ENCODE measurements at regions not wholly inside any gene's neighbourhood (a gene's known extent, or its start where the extent isn't known, plus 50 kb on each side); places are given as distances from the start of the nearest gene placed in this dataset.

GRCh38 chr2:64221935-64222334, 77.7 kb upstream of the PELI1 start:
- no peak for TF ChIP-seq POU6F1 (CRISPR knock-in tag; IDR thresholded peaks at IDR 0.05; ENCODE audit: borderline replicate concordance, low read depth)
- TF ChIP-seq, protein P1, sequence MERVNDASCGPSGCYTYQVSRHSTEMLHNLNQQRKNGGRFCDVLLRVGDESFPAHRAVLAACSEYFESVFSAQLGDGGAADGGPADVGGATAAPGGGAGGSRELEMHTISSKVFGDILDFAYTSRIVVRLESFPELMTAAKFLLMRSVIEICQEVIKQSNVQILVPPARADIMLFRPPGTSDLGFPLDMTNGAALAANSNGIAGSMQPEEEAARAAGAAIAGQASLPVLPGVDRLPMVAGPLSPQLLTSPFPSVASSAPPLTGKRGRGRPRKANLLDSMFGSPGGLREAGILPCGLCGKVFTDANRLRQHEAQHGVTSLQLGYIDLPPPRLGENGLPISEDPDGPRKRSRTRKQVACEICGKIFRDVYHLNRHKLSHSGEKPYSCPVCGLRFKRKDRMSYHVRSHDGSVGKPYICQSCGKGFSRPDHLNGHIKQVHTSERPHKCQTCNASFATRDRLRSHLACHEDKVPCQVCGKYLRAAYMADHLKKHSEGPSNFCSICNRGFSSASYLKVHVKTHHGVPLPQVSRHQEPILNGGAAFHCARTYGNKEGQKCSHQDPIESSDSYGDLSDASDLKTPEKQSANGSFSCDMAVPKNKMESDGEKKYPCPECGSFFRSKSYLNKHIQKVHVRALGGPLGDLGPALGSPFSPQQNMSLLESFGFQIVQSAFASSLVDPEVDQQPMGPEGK (CRISPR knock-in tag; IDR thresholded peaks at IDR 0.05; ENCODE audit: borderline replicate concordance), result no peak
- TF ChIP-seq PPARA (CRISPR knock-in tag; IDR thresholded peaks at IDR 0.05; ENCODE audit: borderline replicate concordance), result no peak
- TF ChIP-seq ARNTL (CRISPR knock-in tag; IDR thresholded peaks at IDR 0.05; ENCODE audit: borderline replicate concordance, low read depth), result no peak
- no peak for TF ChIP-seq ESRRG (CRISPR knock-in tag; IDR thresholded peaks at IDR 0.05)
- TF ChIP-seq, protein P2, sequence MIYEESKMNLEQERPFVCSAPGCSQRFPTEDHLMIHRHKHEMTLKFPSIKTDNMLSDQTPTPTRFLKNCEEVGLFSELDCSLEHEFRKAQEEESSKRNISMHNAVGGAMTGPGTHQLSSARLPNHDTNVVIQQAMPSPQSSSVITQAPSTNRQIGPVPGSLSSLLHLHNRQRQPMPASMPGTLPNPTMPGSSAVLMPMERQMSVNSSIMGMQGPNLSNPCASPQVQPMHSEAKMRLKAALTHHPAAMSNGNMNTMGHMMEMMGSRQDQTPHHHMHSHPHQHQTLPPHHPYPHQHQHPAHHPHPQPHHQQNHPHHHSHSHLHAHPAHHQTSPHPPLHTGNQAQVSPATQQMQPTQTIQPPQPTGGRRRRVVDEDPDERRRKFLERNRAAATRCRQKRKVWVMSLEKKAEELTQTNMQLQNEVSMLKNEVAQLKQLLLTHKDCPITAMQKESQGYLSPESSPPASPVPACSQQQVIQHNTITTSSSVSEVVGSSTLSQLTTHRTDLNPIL (CRISPR knock-in tag; IDR thresholded peaks at IDR 0.05; ENCODE audit: low read depth), result no peak
- no peak for TF ChIP-seq RARB (CRISPR knock-in tag; IDR thresholded peaks at IDR 0.05)
- TF ChIP-seq ZFP3 (CRISPR knock-in tag; IDR thresholded peaks at IDR 0.05), result no peak
- TF ChIP-seq ZFP30 (CRISPR knock-in tag; IDR thresholded peaks at IDR 0.05), result no peak
- no peak for TF ChIP-seq ZC3H10 (CRISPR knock-in tag; IDR thresholded peaks at IDR 0.05)
- no peak for TF ChIP-seq ZNF8 (CRISPR knock-in tag; IDR thresholded peaks at IDR 0.05)

Data from SK-N-SH treated with all-trans-retinoic acid at 6 μM for 48 hours (cell line).